D721Med (cell line): ENCODE measurements at regions not wholly inside any gene's neighbourhood (a gene's known extent, or its start where the extent isn't known, plus 50 kb on each side); places are given as distances from the start of the nearest gene placed in this dataset.
"Not testable (repeated sequence)": the region's sequence is repeated elsewhere in the genome, so short reads cannot be mapped to it uniquely, and the experiment has no call there.

Source experiments
- DNase-seq: peaks from one replicate; pipeline ENCODE4 v3.0.0; 2011; ENCODE audit warnings: low spot score; ENCODE audit not compliant: insufficient read length
- FAIRE-seq: peaks from 2 replicates; lab custom pipeline; 2011; peaks lifted over from hg19 to GRCh38; lab: Jason Lieb, UNC
- CTCF ChIP-seq: IDR thresholded peaks from 2 replicates; pipeline ENCODE4 v1.5.1; 2012; ENCODE audit warnings: mild to moderate bottlenecking, control low read depth; ENCODE audit not compliant: insufficient read depth; ENCODE audit errors: missing control alignments

- DNase-seq, FAIRE-seq: not testable (repeated sequence)
These were observed 54.4 kb upstream of the MUCL1 start for GRCh38 chr12:54799966-54800365.

- no peak for TF ChIP-seq CTCF
- no peak for FAIRE-seq
- DNase-seq: no peak
These were observed 55.7 kb upstream of the MUCL1 start for GRCh38 chr12:54798651-54799050.

- FAIRE-seq (no peak), DNase-seq (no peak)
- TF ChIP-seq CTCF: no peak
These were observed 57.3 kb upstream of the MUCL1 start for GRCh38 chr12:54796991-54797390.

GRCh38 chr12:54795644-54796043 is 58.7 kb upstream of the MUCL1 start:
- no peak for TF ChIP-seq CTCF
- FAIRE-seq (no peak), DNase-seq (no peak)

- DNase-seq (no peak), FAIRE-seq (no peak)
These were observed 68.2 kb upstream of the MUCL1 start for GRCh38 chr12:54786081-54786480.

DNA sequence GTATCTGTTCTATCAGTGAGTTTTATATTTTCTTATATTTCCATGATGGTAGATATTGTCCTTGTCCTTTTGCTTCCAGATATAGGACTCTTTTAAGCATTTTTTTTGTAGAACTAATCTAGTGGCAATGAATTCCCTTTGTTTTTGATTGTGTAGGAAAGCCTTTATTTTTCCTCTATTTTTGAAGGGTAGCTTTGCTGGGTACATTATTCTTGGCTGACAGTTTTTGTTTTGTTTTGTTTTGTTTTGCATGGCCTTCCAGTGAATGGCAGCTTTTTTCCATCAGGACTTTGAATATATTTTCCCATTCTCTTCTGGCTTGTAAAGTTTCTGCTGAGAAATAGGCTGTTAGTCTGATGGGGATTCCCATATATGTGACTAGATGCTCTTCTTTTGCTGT is 70.2 kb upstream of the MUCL1 start:
- no peak for DNase-seq
- no peak for FAIRE-seq
- no peak for TF ChIP-seq CTCF

More at GRCh38 chr12:54786081-54786480, 68.2 kb upstream of the MUCL1 start:
- TF ChIP-seq CTCF: no peak

DNA sequence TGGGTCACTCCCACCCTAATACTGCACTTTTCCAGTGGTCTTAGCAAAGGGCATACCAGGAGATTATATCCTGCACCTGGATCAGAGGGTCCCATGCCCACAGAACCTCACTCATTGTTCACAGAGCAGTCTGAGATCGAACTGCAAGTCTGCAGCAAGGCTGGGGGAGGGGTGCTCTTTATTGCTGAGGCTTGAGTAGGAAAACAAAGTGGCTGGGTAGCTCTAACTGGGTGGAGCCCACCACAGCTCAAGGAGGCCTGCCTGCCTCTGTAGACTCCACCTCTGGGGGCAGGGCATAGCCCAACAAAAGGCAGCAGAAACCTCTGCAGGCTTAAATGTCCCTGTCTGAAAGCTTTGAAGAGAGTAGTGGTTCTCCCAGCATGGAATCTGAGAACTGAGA is 77.3 kb upstream of the MUCL1 start:
- DNase-seq, FAIRE-seq: not testable (repeated sequence)

DNA sequence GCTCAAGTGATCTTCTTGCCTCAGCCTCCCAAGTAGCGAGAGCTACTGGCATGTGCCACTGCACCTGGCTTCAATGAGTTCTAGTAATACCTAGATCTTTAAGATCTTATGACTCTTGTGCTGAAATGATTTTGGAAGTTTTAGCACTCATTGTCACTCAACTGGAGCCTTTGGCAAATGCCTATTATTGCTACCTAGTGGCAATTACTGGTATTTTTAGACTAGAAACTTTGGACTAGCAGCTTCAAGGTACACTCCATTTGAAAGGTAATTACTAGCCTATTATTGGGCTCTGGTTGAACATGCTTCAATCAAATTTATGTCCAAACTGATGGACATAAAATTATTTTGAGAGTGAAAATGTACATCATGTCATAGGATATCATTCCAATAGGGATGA is 80.7 kb upstream of the MUCL1 start:
- DNase-seq (no peak), FAIRE-seq (no peak)
- no peak for TF ChIP-seq CTCF
